Right renal cortex interstitium (tissue), 3 donors: ENCODE measurements at regions not wholly inside any gene's neighbourhood (a gene's known extent, or its start where the extent isn't known, plus 50 kb on each side); places are given as distances from the start of the nearest gene placed in this dataset.
A peak's percentile ranks its signal among the peaks of the same experiment; 100 is the strongest.
"Not testable (repeated sequence)": the region's sequence is repeated elsewhere in the genome, so short reads cannot be mapped to it uniquely, and the experiment has no call there.

Source experiments
- DNase-seq, 3 donors: peaks; one replicate each; pipeline ENCODE4 v3.0.0-alpha.2; 2013; ENCODE audit warnings: low read depth in 3 of 3, low spot score in 2 of 3

DNA sequence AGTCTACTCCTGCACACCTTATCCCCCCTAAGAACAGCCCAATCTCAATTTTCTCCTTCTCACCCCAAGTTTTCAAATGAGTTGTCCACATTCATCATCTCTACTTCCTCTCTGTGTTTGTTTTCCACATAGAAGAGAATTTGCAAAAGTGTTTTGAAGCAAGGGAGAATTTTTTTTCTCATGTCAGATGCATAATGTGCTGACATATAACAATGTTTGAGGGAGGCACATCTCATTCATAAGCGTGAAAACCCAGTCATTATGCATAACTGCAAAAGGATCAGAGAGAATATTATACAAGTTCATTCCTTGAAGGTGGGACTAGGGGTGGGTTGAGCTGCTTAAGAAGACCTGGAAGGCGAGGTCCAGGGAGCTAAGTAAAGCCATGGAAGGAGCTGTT is 80.8 kb upstream of the SLC1A4 start:
- DNase-seq, result no peak

DNA sequence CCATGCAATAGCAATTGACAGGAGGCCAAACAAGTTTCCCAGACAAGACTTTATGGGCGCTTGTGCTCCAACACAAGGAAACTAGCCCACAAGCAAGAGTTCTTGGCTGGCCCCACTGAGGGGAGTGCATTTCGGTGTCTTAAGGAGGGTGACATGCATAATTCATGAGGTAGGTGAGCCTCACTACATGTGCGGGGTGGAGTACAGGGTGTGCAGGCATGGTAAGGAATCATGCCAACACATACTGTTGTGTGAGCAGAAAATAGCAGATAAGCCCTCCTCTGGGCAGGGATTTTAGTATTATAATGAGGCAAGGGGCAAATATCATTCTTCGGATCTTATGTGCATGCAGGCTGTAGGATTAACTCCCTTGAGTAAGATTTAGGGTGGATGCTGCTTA is 78.7 kb upstream of the SLC1A4 start:
- no peak for DNase-seq

DNA sequence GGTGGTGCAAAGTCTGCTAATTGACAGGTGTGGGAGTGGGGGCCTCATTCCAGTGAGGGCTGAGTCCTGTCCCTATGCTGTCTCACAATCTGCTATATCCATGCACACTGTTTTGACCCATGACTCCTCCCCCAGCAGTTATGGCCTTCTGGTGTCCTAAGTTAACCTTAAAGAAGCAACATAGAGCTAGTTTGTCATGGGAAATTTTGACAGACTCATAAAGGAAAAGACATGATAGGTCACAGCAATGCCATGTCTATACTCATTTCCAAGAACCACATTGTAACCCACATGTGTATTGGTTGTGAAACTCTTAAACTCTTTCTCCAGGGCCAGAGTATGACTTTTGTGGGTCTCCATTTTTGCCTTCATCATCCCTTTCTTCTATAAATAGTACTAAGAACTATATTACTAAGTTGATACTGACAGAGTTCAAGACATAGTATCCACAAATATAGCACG is 78.2 kb upstream of the SLC1A4 start:
- DNase-seq, result no peak

DNA sequence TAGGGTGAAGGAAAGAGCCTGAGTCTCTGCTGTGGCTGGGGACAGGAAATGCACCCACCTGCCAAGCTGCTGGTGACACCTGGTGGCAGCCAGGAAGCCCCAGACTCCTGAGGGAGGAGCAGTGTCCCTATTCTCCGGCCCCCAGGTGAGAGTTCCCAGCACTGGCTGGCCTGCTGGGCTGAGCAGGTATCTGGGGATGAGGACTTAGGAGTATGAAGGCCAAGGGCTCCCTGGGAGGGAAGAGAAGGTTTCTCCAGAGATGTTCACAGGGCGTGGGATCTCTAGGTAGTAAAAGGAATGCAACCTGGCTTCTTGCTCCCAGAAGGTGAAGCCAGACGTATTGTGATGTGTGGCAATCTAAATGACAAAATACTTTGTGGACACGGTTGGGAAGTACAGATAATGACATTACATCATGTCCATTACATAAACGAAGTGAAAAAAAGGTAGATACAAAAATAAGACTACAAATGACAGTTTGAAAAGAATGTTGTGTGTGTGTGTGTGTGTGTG is 75.8 kb upstream of the SLC1A4 start:
- no peak for DNase-seq

DNA sequence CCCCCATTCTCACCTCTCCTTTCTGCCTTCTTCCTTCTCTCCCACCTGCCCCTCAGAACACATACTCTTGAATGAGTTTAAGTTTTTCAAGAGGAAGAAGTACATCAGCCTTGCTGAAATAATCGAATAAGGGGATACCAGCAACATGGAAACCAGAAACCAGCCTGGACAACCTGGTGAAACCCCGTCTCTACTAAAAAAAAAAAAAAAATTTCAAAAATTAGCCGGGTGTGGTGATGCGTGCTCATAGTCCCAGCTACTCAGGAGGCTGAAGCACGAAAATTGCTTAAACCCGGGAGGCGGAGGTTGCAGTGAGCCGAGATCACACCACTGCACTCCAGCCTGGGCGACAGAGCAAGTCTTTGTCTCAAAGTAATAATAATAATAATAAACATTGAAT is 75.0 kb upstream of the SLC1A4 start:
- no peak for DNase-seq

DNA sequence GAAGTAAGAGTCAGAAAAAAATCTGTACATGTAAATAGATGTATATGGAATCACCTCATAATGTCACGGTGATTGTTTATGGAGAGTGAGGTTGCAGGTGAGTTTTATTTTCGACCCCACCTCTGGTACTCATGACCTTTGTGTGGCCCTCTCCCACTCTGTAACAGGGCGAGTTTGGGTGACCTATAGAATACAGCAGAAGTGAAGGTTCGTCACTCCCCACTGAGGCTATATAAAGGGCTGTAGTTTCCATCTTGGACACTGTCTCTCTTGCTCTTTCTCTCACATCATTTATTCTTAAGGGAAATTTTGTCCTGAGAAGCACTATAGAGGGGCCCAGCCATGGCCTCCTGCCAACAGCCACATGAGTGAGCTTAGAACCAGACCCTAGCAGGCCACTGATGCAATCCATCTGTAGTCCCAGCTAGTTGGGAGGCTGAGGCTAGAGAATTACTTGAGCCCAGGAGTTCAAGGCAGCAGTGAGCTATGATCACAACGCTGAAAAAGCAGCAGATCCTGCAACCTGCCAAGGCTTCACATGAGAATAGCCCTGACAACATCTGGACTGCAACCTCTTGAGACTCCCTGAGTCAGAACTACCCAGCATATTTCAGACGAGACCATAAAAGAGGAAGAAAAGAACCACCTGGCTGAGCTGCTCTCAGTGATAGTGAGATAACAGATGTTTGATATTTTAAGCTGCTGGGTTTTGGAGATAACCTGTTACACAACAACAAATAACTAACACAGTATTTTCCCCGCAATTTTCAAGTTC is 74.3 kb upstream of the SLC1A4 start:
- peak in 2 of 3 donors; percentile 8 to 15 for DNase-seq

DNA sequence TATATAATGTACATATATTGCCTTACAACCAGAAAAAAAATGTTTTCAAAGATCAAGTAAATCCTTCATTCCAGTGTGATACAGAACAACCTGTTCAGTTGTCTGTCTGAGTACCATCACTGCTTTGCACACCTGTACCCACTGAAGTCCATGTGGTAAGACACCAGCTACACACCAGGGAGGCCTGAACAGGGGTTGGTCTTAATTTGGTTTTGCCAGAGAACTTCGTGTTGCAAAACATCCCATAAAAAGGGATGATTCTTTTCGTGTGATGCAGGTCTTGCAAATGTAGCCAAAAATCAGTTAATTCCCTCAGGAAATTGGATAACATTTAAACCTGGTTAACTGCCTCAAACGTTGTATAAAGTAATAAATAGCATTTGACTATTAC is 73.7 kb upstream of the SLC1A4 start:
- DNase-seq, result no peak

DNA sequence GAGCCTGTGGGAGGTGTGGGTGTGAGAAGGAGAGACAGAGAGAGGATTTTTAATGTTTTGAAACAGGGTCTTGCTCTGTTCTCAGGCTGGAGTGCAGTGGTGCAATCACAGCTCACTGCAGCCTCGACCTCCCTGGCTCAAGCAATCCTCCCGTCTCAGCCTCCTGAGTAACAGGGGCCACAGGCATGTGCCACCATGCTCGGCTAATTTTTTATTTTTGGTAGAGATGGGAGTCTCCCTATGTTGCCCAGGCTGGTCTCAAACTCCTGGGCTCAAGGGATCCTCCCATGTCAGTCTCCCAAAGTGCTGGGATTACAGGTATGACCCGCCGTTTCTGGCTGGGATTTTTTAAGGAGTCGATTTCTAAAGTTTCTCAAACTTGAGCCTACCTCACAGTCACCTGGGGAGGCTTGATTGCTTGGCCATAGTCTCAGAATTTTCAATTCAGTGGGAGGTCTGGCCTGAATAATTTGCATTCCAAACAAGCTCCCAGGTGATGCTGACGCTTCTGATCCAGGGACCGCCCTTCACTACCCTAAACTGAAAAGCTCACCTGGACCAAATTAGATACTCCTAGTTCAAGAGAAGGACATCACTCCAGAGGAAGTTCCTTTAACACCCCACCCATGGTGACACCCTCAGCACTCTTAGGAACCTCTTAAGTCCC is 70.8 kb upstream of the SLC1A4 start:
- DNase-seq, result no peak

DNA sequence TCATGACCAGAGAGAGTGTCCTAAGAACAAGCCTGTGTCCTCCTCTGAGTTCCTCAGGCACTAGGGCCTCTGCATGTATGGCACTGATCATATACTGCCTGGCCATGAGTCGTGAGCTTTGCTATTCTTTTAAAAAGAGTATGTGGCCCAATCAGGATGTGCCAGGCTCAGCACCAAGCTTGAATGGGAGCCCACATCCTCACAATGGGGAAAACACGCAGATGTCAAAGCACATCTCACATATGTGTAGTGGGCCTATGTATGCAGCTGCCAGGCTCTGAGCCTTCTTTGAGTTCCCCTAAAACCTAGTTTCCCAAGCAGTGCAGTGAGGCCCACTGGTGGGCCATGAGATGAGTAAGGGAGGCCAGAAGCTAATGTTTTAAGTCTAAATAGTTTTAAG is 69.9 kb upstream of the SLC1A4 start:
- DNase-seq, result no peak

DNA sequence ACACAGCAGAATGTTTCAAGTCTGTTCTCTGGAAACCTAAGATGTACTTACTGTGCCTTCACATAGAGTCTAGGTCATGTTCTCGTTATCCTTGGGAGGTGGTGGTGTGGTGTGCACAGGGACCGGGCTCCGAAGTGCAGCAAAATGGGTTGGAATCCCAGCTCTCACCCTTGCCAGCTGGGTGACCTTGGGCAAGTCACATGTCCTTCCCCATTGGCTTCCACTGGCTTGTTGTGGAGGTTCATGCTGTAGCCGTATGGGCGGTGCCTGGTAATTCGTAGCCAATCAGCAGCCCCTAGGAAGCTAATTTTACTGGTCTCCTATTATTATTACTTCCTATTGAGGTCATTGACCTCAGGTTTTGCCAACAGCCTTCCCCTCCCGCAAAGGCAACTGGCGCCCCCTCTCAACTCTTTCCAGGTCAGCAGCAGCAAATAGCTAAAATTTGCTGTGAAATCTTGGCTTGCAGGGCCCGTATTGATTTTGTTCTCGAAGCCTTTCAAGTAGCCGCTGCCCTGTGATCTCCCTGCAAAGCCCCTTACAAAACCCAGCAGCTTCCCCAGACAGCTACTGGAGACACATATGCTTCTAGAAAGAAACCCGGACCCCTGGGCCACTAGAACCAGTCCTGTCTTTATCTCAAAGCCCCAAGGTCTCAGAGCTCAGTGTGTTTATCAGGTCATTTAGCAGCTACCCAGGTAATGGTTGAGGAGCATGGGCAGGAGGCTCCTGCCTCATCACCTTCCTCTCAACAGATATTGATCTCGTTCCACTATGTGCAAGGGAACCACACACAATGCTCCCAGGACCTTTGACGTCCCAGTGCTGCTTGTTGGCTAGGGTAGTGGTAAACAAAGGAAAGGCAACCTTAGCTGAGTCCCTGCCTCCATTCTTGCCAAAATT is 66.5 kb upstream of the SLC1A4 start:
- no peak for DNase-seq

DNA sequence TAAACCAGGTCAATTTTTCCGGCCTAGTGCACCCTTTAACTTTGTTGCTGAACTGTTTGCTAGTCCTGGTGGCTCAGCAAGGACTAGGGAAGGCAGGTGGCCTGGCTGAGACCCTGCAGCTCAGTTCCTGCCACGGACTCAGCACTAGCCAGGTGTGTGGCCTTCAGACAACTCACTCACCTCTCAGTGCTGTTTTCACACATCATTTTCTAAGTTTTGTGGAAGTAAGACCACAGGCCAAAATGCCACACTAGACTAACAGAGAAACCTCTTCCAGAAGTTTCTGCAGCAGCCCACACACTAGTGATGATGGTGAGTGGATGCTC is 65.9 kb upstream of the SLC1A4 start:
- DNase-seq, result no peak

DNA sequence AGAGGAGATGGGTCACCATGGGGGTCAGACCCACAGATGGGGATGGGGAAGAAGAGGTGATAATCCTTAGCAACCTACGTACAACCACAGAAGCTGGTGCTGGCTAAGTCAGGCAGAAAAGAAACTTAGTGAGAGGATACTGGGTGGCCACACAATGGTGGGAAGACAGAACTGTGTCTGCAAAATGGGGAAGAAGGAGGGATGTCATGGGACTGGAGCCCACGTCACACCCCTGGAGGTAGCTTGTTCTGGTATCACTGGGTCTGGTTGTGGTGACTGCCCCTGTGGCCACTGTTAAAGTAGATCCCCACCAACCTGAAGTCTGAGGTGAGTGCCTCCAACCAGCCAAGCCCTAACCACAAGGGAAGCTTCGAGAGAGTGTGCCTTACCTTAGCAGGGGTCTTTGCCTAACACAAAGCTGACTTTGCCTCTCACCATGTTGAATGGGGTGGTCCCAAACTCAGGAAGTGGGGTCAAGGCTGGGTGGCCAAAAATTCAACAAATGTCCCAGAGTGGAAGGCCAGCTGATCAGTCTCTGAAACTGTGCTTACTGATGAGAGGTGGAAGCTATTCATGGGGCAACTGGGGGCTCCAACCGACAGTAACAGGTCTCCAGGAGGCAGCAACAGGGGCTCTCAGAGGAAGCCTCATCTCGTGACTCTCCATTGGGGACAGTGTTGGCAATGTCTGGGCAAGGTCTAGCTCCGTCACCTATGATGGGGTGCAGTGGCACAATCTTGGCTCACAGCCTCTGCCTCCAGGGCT is 64.8 kb upstream of the SLC1A4 start:
- DNase-seq, result no peak

DNA sequence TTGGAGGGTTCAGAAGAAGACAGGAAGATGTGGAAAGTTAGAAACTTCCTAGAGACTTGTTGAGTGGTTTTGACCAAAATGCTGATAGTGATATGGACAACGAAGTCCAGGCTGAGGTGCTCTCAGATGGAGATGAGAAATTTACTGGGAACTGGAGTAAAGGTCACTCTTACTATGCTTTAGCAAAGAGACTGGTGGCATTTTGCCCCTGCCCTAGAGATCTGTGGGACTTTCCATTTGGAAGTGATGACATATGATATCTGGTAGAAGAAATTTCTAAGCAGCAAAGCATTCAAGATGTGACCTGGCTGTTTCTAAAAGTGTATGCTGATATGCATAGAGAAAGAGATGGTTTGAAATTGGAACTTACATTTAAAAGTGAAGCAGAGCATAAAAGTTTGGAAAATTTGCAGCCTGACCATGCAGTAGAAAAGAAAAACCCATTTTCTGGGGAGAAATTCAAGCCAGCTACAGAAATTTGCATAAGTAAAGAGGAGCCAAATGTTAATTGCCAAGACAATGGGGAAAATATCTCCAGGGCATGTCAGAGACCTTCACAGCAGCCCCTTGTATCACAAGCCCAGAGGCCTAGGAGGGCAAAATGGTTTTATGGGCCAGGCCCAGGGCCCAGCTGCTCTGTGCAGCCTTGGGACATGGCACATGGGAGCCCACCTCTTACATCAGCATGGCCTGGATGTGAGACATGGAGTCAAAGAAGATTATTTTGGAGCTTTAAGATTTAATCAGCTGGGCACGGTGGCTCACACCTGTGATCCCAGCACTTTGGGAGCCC is 63.1 kb upstream of the SLC1A4 start:
- DNase-seq, result not testable (repeated sequence)

DNA sequence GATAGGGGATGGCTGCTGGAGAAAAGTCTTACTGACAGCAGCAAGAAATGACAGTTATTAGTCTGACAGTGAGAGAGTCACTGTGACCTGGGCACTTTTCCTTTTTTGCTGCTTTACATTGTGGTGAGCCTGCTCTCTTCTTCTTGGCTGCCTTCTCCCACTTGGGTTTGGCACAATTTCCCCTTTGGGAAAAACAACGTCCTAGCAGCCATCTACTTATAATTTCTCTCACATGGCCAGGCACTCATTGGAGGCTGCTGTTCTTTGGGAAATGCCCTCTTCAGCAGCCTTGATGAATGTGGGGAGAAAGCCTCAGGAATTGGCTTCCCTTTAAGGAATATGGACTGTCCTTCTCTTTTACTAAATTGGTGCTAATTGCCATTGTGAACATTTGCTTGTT is 60.4 kb upstream of the SLC1A4 start:
- DNase-seq, result no peak

DNA sequence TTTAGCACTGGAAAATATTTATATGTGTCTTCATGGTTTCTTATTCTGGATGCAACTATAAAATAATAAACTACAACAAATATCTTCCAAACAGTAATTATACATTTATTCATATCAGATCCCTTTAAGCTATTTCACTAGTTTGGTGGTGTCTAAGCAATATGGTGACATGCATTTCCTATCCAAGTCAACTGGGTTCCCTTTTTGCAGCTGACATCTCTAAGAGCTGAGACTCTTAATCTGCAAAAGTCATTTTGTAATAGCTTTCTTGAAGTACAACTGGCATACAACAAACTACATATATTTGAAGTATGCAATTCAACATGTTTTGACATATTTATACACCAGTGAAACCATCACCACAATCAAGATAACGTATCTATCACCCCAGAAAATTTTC is 59.9 kb upstream of the SLC1A4 start:
- DNase-seq, result no peak

DNA sequence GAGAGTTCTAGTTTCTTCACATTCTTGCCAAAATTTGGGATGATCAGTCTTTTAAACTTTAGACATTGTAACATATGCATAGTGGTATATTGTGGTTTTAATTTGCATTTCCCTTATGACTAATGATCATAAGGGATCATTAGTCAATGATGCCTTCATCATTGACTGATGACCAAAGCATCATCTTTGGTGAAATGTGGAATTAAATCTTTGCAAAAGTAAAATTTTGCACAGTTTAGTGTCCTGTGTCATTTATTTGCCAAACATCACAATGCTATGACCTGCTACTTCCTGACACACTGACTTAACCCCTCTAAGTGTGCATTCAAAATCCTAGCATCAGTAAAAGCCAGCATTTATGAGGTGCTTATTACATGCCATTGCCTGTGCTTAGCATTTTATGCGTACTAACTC is 58.9 kb upstream of the SLC1A4 start:
- DNase-seq, result no peak

DNA sequence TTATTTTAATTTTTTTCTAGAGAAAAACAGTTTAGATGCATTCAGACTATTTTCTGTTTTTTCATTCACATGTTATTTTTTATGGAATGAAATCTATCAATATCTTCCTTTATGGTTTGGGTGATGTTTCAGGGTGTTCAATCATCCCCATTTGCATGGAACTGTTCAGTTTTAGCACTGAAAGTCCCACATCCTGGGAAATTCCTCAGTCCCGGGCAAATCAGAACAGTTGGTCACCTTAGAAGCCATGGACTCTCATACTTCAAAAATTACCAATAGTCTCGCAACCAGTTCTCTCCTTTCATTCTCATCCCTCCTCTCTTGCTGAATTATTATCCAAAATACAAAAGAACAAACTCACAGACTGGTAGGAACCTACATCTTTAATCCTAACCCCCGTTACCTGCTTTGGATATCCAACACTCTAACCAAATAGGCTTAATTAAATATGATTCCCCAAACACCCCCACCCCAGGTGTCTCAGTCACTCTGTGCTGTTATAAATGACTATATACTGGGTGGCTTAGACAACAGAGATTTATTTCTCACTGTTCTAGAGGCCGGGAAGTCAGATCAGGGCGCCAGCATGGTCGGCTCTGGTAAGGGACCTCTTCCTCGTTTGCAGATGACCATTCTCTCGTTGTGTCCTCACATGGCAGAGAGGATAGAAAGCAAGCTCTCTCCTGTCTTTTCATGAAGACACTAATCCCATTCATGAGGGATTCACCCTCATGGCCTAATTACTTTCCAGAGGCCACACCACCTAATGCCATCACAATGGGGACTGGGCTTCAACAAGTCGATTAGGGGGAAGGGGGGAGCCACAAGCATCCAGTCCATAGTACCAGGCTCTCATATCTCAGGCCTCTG is 57.7 kb upstream of the SLC1A4 start:
- DNase-seq, result no peak

DNA sequence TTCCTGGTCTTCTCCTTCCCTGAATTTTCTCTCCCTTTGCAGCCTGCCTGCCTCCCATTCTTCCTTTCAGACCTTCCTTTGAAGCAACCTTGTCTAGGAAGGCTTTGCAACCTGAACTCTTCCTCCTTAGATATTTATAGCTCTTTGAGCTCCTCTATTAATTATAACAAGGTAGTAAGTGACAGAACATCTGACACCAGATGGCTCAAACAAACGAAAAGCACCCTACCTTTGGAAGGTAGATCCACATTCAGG is 57.2 kb upstream of the SLC1A4 start:
- DNase-seq, result no peak
